ENCODE measurements at regions not wholly inside any gene's neighbourhood (a gene's known extent, or its start where the extent isn't known, plus 50 kb on each side); places are given as distances from the start of the nearest gene placed in this dataset.

DNA sequence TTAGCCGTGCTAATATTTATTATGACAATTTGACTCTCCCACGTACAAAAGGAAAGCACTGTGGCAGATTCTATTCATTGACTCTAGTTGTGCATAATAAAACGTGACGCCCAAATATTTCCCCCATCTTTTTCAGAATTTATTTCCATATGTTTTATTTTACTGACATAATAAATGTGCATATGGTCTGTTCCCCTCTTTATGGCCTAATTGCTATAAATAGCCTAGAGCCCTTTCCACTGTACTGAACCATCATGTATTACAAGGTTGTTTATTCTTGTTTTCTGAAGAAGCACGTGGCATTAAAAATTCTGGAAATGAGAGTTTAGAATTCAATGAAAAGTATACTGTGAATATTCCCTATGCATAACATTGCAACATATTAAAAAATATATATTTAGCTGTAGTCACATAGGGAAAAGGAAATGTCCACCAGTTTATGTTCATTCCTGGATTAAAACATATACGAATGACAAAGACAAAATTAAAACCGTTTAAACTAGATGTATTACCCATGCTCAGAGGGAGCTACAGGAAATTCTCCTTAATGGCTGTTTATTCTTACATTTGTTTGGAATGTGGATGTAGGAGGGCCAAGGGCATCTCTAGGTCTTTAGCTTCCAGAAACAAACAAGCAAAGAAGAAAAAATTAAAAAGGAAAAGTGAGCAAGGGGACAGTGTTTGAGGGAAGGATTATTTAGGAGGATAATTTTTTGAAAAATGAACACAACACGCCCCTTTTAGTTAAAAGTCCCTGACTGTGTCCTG, 122.1 kb upstream of the MMADHC start:
- intact Hi-C loops (cut with micrococcal nuclease): no loop called here
- ATAC-seq (no peak), DNase-seq (no peak)
- CTCF ChIA-PET: no interaction called here
- H3K4me3 ChIP-seq (ENCODE audit: low read length): no peak overlapping the region
- Mint-ChIP-seq H3K4me3 (no peak overlapping the region), H3K27ac (no peak overlapping the region), H3K27me3 (peaks cover 0 to 18% (median 6%) of the 10 kb centered on the region in 5 donors), H3K4me1 (no peaks in the 10 kb centered on the region), H3K9me3 (peaks cover 0 to 10% (median 0%) of the 10 kb centered on the region in 11 donors), H3K36me3 (no peaks in the 10 kb centered on the region)
- H3K36me3 ChIP-seq (ENCODE audit: control insufficient read depth in 2 of 3, insufficient read depth in 3 of 3, low read length in 3 of 3): no peaks in the 10 kb centered on the region
- H3K4me1 ChIP-seq (ENCODE audit: control insufficient read depth in 2 of 2, insufficient read depth in 2 of 2, low read length in 2 of 2): no peaks in the 10 kb centered on the region
- no peak overlapping the region for H3K27ac ChIP-seq (ENCODE audit: low read depth, low read length)
- H3K9me3 ChIP-seq (ENCODE audit: control insufficient read depth in 2 of 3, low read length in 3 of 3): no peaks in the 10 kb centered on the region
- POLR2A ChIA-PET: no interaction called here
- H3K27me3 ChIP-seq (ENCODE audit: control insufficient read depth in 2 of 2, insufficient read depth in 2 of 2, low read length in 2 of 2): no peaks in the 10 kb centered on the region

GRCh38 chr2:149703281-149703680, 115.7 kb upstream of the MMADHC start:
- ChIA-PET POLR2A (no interaction called here), CTCF (no interaction called here)
- H3K27me3 ChIP-seq (ENCODE audit: control insufficient read depth in 2 of 2, insufficient read depth in 2 of 2, low read length in 2 of 2): no peaks in the 10 kb centered on the region
- ATAC-seq (no peak), DNase-seq (no peak)
- Mint-ChIP-seq H3K4me1 (no peaks in the 10 kb centered on the region), H3K9me3 (peaks cover 0 to 10% (median 0%) of the 10 kb centered on the region in 11 donors), H3K27ac (no peak overlapping the region), H3K27me3 (peaks cover 0 to 11% (median 5%) of the 10 kb centered on the region in 5 donors), H3K36me3 (no peaks in the 10 kb centered on the region), H3K4me3 (no peak overlapping the region)
- H3K4me3 ChIP-seq (ENCODE audit: low read length): no peak overlapping the region
- no peak overlapping the region for H3K27ac ChIP-seq (ENCODE audit: low read depth, low read length)
- no peaks in the 10 kb centered on the region for H3K4me1 ChIP-seq (ENCODE audit: control insufficient read depth in 2 of 2, insufficient read depth in 2 of 2, low read length in 2 of 2)
- no peaks in the 10 kb centered on the region for H3K9me3 ChIP-seq (ENCODE audit: control insufficient read depth in 2 of 3, low read length in 3 of 3)
- intact Hi-C loops (cut with micrococcal nuclease): no loop called here
- no peaks in the 10 kb centered on the region for H3K36me3 ChIP-seq (ENCODE audit: control insufficient read depth in 2 of 3, insufficient read depth in 3 of 3, low read length in 3 of 3)

DNA sequence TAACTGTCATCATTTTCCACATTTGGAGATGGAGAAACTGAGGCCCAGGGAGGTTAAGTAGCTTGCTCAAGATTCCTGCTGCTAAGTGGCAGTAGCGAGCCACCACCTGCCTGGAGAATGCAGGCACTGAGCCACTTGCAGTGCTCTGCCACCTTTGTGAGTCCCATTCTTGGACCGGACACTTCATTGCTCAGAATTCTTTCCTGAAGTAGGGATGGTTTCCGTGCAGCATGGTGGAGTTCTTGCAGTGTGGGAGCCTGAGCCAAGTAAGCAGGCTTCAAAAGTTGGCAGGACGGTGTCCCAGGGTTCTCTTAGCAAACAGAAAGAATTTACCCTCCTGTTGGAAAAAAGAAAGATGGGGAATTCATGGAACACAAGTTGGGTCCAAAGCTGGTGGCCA, 115.0 kb upstream of the MMADHC start:
- DNase-seq (no peak), ATAC-seq (no peak)
- no peaks in the 10 kb centered on the region for H3K27me3 ChIP-seq (ENCODE audit: control insufficient read depth in 2 of 2, insufficient read depth in 2 of 2, low read length in 2 of 2)
- Mint-ChIP-seq H3K4me3 (no peak overlapping the region), H3K4me1 (no peaks in the 10 kb centered on the region), H3K27ac (no peak overlapping the region), H3K9me3 (peaks cover 0 to 10% (median 0%) of the 10 kb centered on the region in 11 donors), H3K36me3 (no peaks in the 10 kb centered on the region), H3K27me3 (peaks cover 0 to 11% (median 5%) of the 10 kb centered on the region in 5 donors)
- POLR2A ChIA-PET: no interaction called here
- no peaks in the 10 kb centered on the region for H3K36me3 ChIP-seq (ENCODE audit: control insufficient read depth in 2 of 3, insufficient read depth in 3 of 3, low read length in 3 of 3)
- CTCF ChIA-PET: no interaction called here
- no peak overlapping the region for H3K27ac ChIP-seq (ENCODE audit: low read depth, low read length)
- no peaks in the 10 kb centered on the region for H3K9me3 ChIP-seq (ENCODE audit: control insufficient read depth in 2 of 3, low read length in 3 of 3)
- H3K4me3 ChIP-seq (ENCODE audit: low read length): no peak overlapping the region
- H3K4me1 ChIP-seq (ENCODE audit: control insufficient read depth in 2 of 2, insufficient read depth in 2 of 2, low read length in 2 of 2): no peaks in the 10 kb centered on the region
- intact Hi-C loops (cut with micrococcal nuclease): no loop called here

GRCh38 chr2:149701241-149701640, 113.7 kb upstream of the MMADHC start:
- Histone ChIP-seq H3K9me3 (ENCODE audit: control insufficient read depth in 2 of 3, low read length in 3 of 3) (no peaks in the 10 kb centered on the region), H3K4me3 (ENCODE audit: low read length) (no peak overlapping the region), H3K27ac (ENCODE audit: low read depth, low read length) (no peak overlapping the region), H3K27me3 (ENCODE audit: control insufficient read depth in 2 of 2, insufficient read depth in 2 of 2, low read length in 2 of 2) (no peaks in the 10 kb centered on the region), H3K36me3 (ENCODE audit: control insufficient read depth in 2 of 3, insufficient read depth in 3 of 3, low read length in 3 of 3) (no peaks in the 10 kb centered on the region), H3K4me1 (ENCODE audit: control insufficient read depth in 2 of 2, insufficient read depth in 2 of 2, low read length in 2 of 2) (no peaks in the 10 kb centered on the region)
- DNase-seq (no peak), ATAC-seq (no peak)
- ChIA-PET POLR2A (no interaction called here), CTCF (interaction anchor here (0.5 to 0.6 kb wide), 2 partner anchors 15 to 1145 kb away, joined by 3 read pairs; no protein-coding TSS in a partner anchor)
- H3K4me1 Mint-ChIP-seq: no peaks in the 10 kb centered on the region
- no peaks in the 10 kb centered on the region for H3K36me3 Mint-ChIP-seq
- no peak overlapping the region for H3K27ac Mint-ChIP-seq
- no peak overlapping the region for H3K4me3 Mint-ChIP-seq
- H3K27me3 Mint-ChIP-seq: peaks cover 0 to 6% (median under 1%) of the 10 kb centered on the region in 5 donors
- intact Hi-C loops (cut with micrococcal nuclease): no loop called here
- H3K9me3 Mint-ChIP-seq: peaks cover 0 to 3% (median 0%) of the 10 kb centered on the region in 11 donors

GRCh38 chr2:149692961-149693396, 105.4 kb upstream of the MMADHC start:
- no peak for DNase-seq
- H3K4me3 ChIP-seq (ENCODE audit: low read length): no peak overlapping the region
- intact Hi-C loops (cut with micrococcal nuclease): no loop called here
- H3K27ac ChIP-seq (ENCODE audit: low read depth, low read length): no peak overlapping the region
- Mint-ChIP-seq H3K4me1 (no peaks in the 10 kb centered on the region), H3K9me3 (peaks cover 0 to 5% (median 0%) of the 10 kb centered on the region in 11 donors), H3K27me3 (peaks cover 0 to 5% (median 4%) of the 10 kb centered on the region in 5 donors), H3K27ac (no peak overlapping the region), H3K36me3 (no peaks in the 10 kb centered on the region), H3K4me3 (no peak overlapping the region)
- no peaks in the 10 kb centered on the region for H3K9me3 ChIP-seq (ENCODE audit: control insufficient read depth in 2 of 3, low read length in 3 of 3)
- H3K4me1 ChIP-seq (ENCODE audit: control insufficient read depth in 2 of 2, insufficient read depth in 2 of 2, low read length in 2 of 2): no peaks in the 10 kb centered on the region
- ChIA-PET POLR2A (no interaction called here), CTCF (no interaction called here)
- no peaks in the 10 kb centered on the region for H3K27me3 ChIP-seq (ENCODE audit: control insufficient read depth in 2 of 2, insufficient read depth in 2 of 2, low read length in 2 of 2)
- no peaks in the 10 kb centered on the region for H3K36me3 ChIP-seq (ENCODE audit: control insufficient read depth in 2 of 3, insufficient read depth in 3 of 3, low read length in 3 of 3)
- ATAC-seq: no peak

DNA sequence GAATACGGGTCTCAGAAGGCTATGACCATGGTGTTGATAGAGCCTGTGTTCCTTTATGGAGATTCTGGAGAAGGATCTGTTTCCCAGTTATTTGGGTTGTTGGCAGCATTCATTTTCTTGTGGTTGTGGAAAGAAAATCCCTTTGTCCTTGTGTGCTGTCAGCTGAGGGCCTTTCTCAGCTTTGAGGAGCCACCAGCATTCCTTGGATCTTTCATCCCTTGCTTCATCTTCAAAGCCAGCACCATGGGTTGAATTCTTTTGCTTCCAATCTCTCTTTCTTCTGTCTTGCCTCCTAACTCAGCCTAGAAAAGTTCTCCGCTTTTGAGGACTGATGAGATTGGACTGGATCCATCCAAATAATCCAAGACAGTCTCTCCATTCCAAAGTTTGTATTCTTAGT, 103.2 kb upstream of the MMADHC start:
- ChIA-PET CTCF (no interaction called here), POLR2A (no interaction called here)
- H3K4me3 ChIP-seq (ENCODE audit: low read length): no peak overlapping the region
- H3K27ac ChIP-seq (ENCODE audit: low read depth, low read length): no peak overlapping the region
- H3K27me3 ChIP-seq (ENCODE audit: control insufficient read depth in 2 of 2, insufficient read depth in 2 of 2, low read length in 2 of 2): no peaks in the 10 kb centered on the region
- no peaks in the 10 kb centered on the region for H3K36me3 ChIP-seq (ENCODE audit: control insufficient read depth in 2 of 3, insufficient read depth in 3 of 3, low read length in 3 of 3)
- no peaks in the 10 kb centered on the region for H3K4me1 ChIP-seq (ENCODE audit: control insufficient read depth in 2 of 2, insufficient read depth in 2 of 2, low read length in 2 of 2)
- intact Hi-C loops (cut with micrococcal nuclease): no loop called here
- Mint-ChIP-seq H3K27me3 (peaks cover 0 to 5% (median 4%) of the 10 kb centered on the region in 5 donors), H3K27ac (no peak overlapping the region), H3K36me3 (no peaks in the 10 kb centered on the region), H3K4me3 (no peak overlapping the region), H3K4me1 (no peaks in the 10 kb centered on the region), H3K9me3 (peaks cover 0 to 9% (median 0%) of the 10 kb centered on the region in 11 donors)
- no peak for ATAC-seq
- DNase-seq: no peak
- H3K9me3 ChIP-seq (ENCODE audit: control insufficient read depth in 2 of 3, low read length in 3 of 3): no peaks in the 10 kb centered on the region

DNA sequence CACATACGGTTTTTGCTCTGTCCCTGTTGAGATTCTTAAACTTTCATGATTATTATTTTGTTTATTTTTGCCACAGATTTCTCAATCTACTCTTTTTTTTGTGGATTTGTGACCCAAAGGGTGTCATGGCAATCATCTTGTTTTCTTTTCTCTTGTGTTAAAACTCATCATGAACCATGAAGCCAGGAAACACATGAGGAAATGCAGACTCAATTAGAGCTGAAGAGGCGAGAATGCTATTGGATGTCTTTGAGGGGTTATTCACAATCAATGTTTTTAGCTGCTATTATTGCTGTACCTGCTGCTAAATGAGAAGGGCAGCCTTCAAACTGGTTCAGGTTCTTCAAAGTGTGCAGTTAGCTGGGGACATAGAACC, 99.5 kb upstream of the MMADHC start:
- POLR2A ChIA-PET: no interaction called here
- no peaks in the 10 kb centered on the region for H3K36me3 ChIP-seq (ENCODE audit: control insufficient read depth in 2 of 3, insufficient read depth in 3 of 3, low read length in 3 of 3)
- Mint-ChIP-seq H3K36me3 (no peaks in the 10 kb centered on the region), H3K4me1 (no peaks in the 10 kb centered on the region), H3K27me3 (no peaks in the 10 kb centered on the region), H3K4me3 (no peak overlapping the region), H3K27ac (no peak overlapping the region), H3K9me3 (peaks cover 0 to 13% (median 4%) of the 10 kb centered on the region in 11 donors)
- DNase-seq: no peak
- ATAC-seq: no peak
- CTCF ChIA-PET: no interaction called here
- H3K4me1 ChIP-seq (ENCODE audit: control insufficient read depth in 2 of 2, insufficient read depth in 2 of 2, low read length in 2 of 2): no peaks in the 10 kb centered on the region
- intact Hi-C loops (cut with micrococcal nuclease): no loop called here
- H3K27ac ChIP-seq (ENCODE audit: low read depth, low read length): no peak overlapping the region
- no peak overlapping the region for H3K4me3 ChIP-seq (ENCODE audit: low read length)
- no peaks in the 10 kb centered on the region for H3K27me3 ChIP-seq (ENCODE audit: control insufficient read depth in 2 of 2, insufficient read depth in 2 of 2, low read length in 2 of 2)
- no peaks in the 10 kb centered on the region for H3K9me3 ChIP-seq (ENCODE audit: control insufficient read depth in 2 of 3, low read length in 3 of 3)

All from naive thymus-derived CD4-positive, alpha-beta T cell (primary cell).